Mucosa of descending colon (tissue), 3 donors: ENCODE measurements at regions not wholly inside any gene's neighbourhood (a gene's known extent, or its start where the extent isn't known, plus 50 kb on each side); places are given as distances from the start of the nearest gene placed in this dataset.

Experiments
- ATAC-seq: fragments of 200-7000 bp; cut with Tn5 transposase; one replicate; pipeline ENCODE4 v1.9.1; 2020; ENCODE audit warnings: mild to moderate bottlenecking, moderate library complexity
- DNase-seq, 3 donors: peaks; one replicate each; pipeline ENCODE4 v3.0.0-alpha.2; 2020
- H3K36me3 ChIP-seq: fragments of 200-600 bp; one replicate; pipeline ENCODE4 v1.8.0; 2021; ENCODE audit warnings: low read depth, mild to moderate bottlenecking
- H3K4me1 ChIP-seq: fragments of 200-600 bp; one replicate; pipeline ENCODE4 v1.8.0; 2021; ENCODE audit warnings: low read depth, mild to moderate bottlenecking
- H3K4me3 ChIP-seq: fragments of 200-600 bp; one replicate; pipeline ENCODE4 v1.8.0; 2021; ENCODE audit warnings: mild to moderate bottlenecking
- H3K9me3 ChIP-seq: fragments of 200-600 bp; one replicate; pipeline ENCODE4 v1.8.0; 2021; ENCODE audit warnings: mild to moderate bottlenecking
- CTCF ChIP-seq: fragments of 200-600 bp; IDR thresholded peaks from one replicate; pipeline ENCODE4 v1.8.0; 2022; ENCODE audit warnings: antibody characterized with exemption, mild to moderate bottlenecking
- intact Hi-C, 2 donors: fragments of 100-400 bp; cut with DNase I in 1 of 2; cut with micrococcal nuclease in 1 of 2; formaldehyde crosslinking; loops; one replicate each; pipeline versions ENCODE4 v1.11.0 to v1.11.1; 2022; cut with DNase I, micrococcal nuclease
- donor health status: DM: no; HTN: no; CAD: no; lungs with moderate emphysema.
- donor health status: DM: no; HTN: no; CAD: no.
- donor health status: DM: no; HTN: yes; CAD: no.

GRCh38 chr7:155896531-155897263 lies 84.4 kb upstream of the SHH start:
- no peaks in the 10 kb centered on the region for H3K9me3 ChIP-seq
- no peak for TF ChIP-seq CTCF
- intact Hi-C loops: no loop called here
- no peaks in the 10 kb centered on the region for H3K36me3 ChIP-seq
- peak; percentile 88 for ATAC-seq
- no peak overlapping the region for H3K4me3 ChIP-seq
- DNase-seq: no peak
- peaks cover 14% of the 10 kb centered on the region for H3K4me1 ChIP-seq

GRCh38 chr7:155893664-155894063 lies 81.4 kb upstream of the SHH start:
- DNase-seq (no peak), ATAC-seq (no peak)
- no peaks in the 10 kb centered on the region for H3K36me3 ChIP-seq
- H3K4me3 ChIP-seq: no peak overlapping the region
- intact Hi-C loops: no loop called here
- H3K4me1 ChIP-seq: peaks cover 27% of the 10 kb centered on the region
- no peak for TF ChIP-seq CTCF
- H3K9me3 ChIP-seq: no peaks in the 10 kb centered on the region

GRCh38 chr7:155893176-155893575 lies 80.9 kb upstream of the SHH start:
- intact Hi-C loops: no loop called here
- H3K4me3 ChIP-seq: no peak overlapping the region
- no peaks in the 10 kb centered on the region for H3K9me3 ChIP-seq
- no peak for TF ChIP-seq CTCF
- H3K36me3 ChIP-seq: no peaks in the 10 kb centered on the region
- DNase-seq (no peak), ATAC-seq (no peak)
- peaks cover 27% of the 10 kb centered on the region for H3K4me1 ChIP-seq

GRCh38 chr7:155889636-155890511 lies 77.6 kb upstream of the SHH start:
- H3K9me3 ChIP-seq: no peaks in the 10 kb centered on the region
- peaks cover 21% of the 10 kb centered on the region for H3K4me1 ChIP-seq
- no peak overlapping the region for H3K4me3 ChIP-seq
- TF ChIP-seq CTCF: no peak
- intact Hi-C loops: no loop called here
- ATAC-seq (peak; percentile 94), DNase-seq (peak; percentile 83 to 89 (median 87))
- H3K36me3 ChIP-seq: no peaks in the 10 kb centered on the region

- no peak for DNase-seq
- H3K4me3 ChIP-seq: no peak overlapping the region
- H3K9me3 ChIP-seq: no peaks in the 10 kb centered on the region
- TF ChIP-seq CTCF: no peak
- intact Hi-C loops: no loop called here
- H3K36me3 ChIP-seq: no peaks in the 10 kb centered on the region
- no peak for ATAC-seq
- H3K4me1 ChIP-seq: peaks cover 13% of the 10 kb centered on the region
Measured at GRCh38 chr7:155887174-155887525, 74.9 kb upstream of the SHH start.
